Activated B cell treated with CpG ODN at 0.5 μM for 24 hours (primary cell): ENCODE measurements at regions not wholly inside any gene's neighbourhood (a gene's known extent, or its start where the extent isn't known, plus 50 kb on each side); places are given as distances from the start of the nearest gene placed in this dataset.

Source experiments
- ATAC-seq: fragments of 200-7000 bp; cut with Tn5 transposase; one replicate; pipeline ENCODE4 v1.10.0; 2021; ENCODE audit warnings: low read depth, mild to moderate bottlenecking, moderate library complexity
- CTCF ChIA-PET: fragments of 350-600 bp; sonication (Branson Sonifier 250); formaldehyde crosslinking; loops from one replicate; lab custom pipeline; 2021; ENCODE audit warnings: antibody characterized with exemption; lab: Charles Lee
- POLR2A ChIA-PET: fragments of 350-600 bp; sonication (Branson Sonifier 250); formaldehyde crosslinking; loops from one replicate; lab custom pipeline; 2021; ENCODE audit warnings: antibody characterized with exemption; lab: Charles Lee
- DNase-seq: peaks from one replicate; pipeline ENCODE4 v3.0.0; 2022
- H3K27ac Mint-ChIP-seq: one replicate; pipeline ENCODE4 v1.8.0; 2020; ENCODE audit warnings: mixed read lengths
- H3K27me3 Mint-ChIP-seq: one replicate; pipeline ENCODE4 v1.8.0; 2021; ENCODE audit warnings: mixed read lengths
- H3K36me3 Mint-ChIP-seq: one replicate; pipeline ENCODE4 v1.8.0; 2021; ENCODE audit warnings: low read depth, mixed read lengths
- H3K4me1 Mint-ChIP-seq: one replicate; pipeline ENCODE4 v1.8.0; 2021; ENCODE audit warnings: mixed read lengths
- H3K4me3 Mint-ChIP-seq: one replicate; pipeline ENCODE4 v1.8.0; 2020; ENCODE audit warnings: mild to moderate bottlenecking, mixed read lengths
- H3K9me3 Mint-ChIP-seq: one replicate; pipeline ENCODE4 v1.8.0; 2020; ENCODE audit warnings: mixed read lengths
- CTCF ChIP-seq: fragments of 200-600 bp; IDR thresholded peaks from one replicate; pipeline ENCODE4 v1.8.0; 2022; ENCODE audit warnings: antibody characterized with exemption, mild to moderate bottlenecking
- intact Hi-C: fragments of 100-400 bp; cut with micrococcal nuclease; formaldehyde crosslinking; loops from one replicate; pipeline ENCODE4 v1.15.1; 2024

GRCh38 chr2:160696087-160696452, 202.5 kb upstream of the RBMS1 start:
- Mint-ChIP-seq H3K4me3 (no peak overlapping the region), H3K4me1 (no peaks in the 10 kb centered on the region), H3K27ac (no peak overlapping the region), H3K36me3 (no peaks in the 10 kb centered on the region), H3K9me3 (no peaks in the 10 kb centered on the region), H3K27me3 (peaks cover 3% of the 10 kb centered on the region)
- ATAC-seq = no peak
- CTCF ChIA-PET = no interaction called here
- no peak for DNase-seq
- POLR2A ChIA-PET = no interaction called here
- intact Hi-C loops = no loop called here
- no peak for TF ChIP-seq CTCF

- TF ChIP-seq CTCF = no peak
- ATAC-seq (no peak), DNase-seq (no peak)
- no peaks in the 10 kb centered on the region for H3K36me3 Mint-ChIP-seq
- POLR2A ChIA-PET = no interaction called here
- no peak overlapping the region for H3K27ac Mint-ChIP-seq
- no peaks in the 10 kb centered on the region for H3K9me3 Mint-ChIP-seq
- no peaks in the 10 kb centered on the region for H3K4me1 Mint-ChIP-seq
- no peak overlapping the region for H3K4me3 Mint-ChIP-seq
- CTCF ChIA-PET = no interaction called here
- H3K27me3 Mint-ChIP-seq = peaks cover 1% of the 10 kb centered on the region
- intact Hi-C loops = no loop called here
These were observed 204.2 kb upstream of the RBMS1 start for GRCh38 chr2:160697817-160698216.

- Mint-ChIP-seq H3K4me1 (peaks cover 15% of the 10 kb centered on the region), H3K27ac (no peak overlapping the region), H3K36me3 (no peaks in the 10 kb centered on the region), H3K27me3 (no peaks in the 10 kb centered on the region), H3K4me3 (no peak overlapping the region), H3K9me3 (no peaks in the 10 kb centered on the region)
- POLR2A ChIA-PET = no interaction called here
- intact Hi-C loops = no loop called here
- ATAC-seq = no peak
- no peak for DNase-seq
- CTCF ChIA-PET = no interaction called here
- TF ChIP-seq CTCF = no peak
These were observed 206.6 kb upstream of the RBMS1 start for GRCh38 chr2:160700021-160700814.

GRCh38 chr2:160701822-160702221, 208.2 kb upstream of the RBMS1 start:
- intact Hi-C loops = no loop called here
- no peak for DNase-seq
- Mint-ChIP-seq H3K9me3 (peaks cover 3% of the 10 kb centered on the region), H3K4me1 (peaks cover 15% of the 10 kb centered on the region), H3K4me3 (no peak overlapping the region), H3K36me3 (no peaks in the 10 kb centered on the region), H3K27me3 (no peaks in the 10 kb centered on the region), H3K27ac (no peak overlapping the region)
- POLR2A ChIA-PET = no interaction called here
- no peak for TF ChIP-seq CTCF
- ATAC-seq = no peak
- CTCF ChIA-PET = no interaction called here

GRCh38 chr2:160702754-160703153, 209.1 kb upstream of the RBMS1 start:
- no peak for DNase-seq
- ChIA-PET CTCF (no interaction called here), POLR2A (no interaction called here)
- TF ChIP-seq CTCF = no peak
- intact Hi-C loops = no loop called here
- Mint-ChIP-seq H3K36me3 (no peaks in the 10 kb centered on the region), H3K4me3 (no peak overlapping the region), H3K4me1 (peaks cover 17% of the 10 kb centered on the region), H3K27me3 (no peaks in the 10 kb centered on the region), H3K9me3 (peaks cover 3% of the 10 kb centered on the region), H3K27ac (no peak overlapping the region)
- no peak for ATAC-seq
